NB4 (cell line): ENCODE measurements at regions not wholly inside any gene's neighbourhood (a gene's known extent, or its start where the extent isn't known, plus 50 kb on each side); places are given as distances from the start of the nearest gene placed in this dataset.

ENCODE experiments used
- MYC ChIP-seq: IDR thresholded peaks from 2 replicates; pipeline ENCODE4 v1.6.1; 2011; ENCODE audit warnings: low read depth, low read length
- POLR2A ChIP-seq: IDR thresholded peaks from 2 replicates; pipeline ENCODE4 v1.6.1; 2011; ENCODE audit warnings: mild to moderate bottlenecking; ENCODE audit not compliant: insufficient read length; ENCODE audit errors: extremely low read depth
- TF ChIP-seq, protein P1 (sequence below): IDR thresholded peaks from one replicate; pipeline ENCODE4 v1.5.1; 2012; ENCODE audit warnings: low read depth, low read length
- TF ChIP-seq, protein P2 (sequence below): IDR thresholded peaks from 2 replicates; pipeline ENCODE4 v1.6.1; 2011; ENCODE audit warnings: low read depth, low read length

DNA sequence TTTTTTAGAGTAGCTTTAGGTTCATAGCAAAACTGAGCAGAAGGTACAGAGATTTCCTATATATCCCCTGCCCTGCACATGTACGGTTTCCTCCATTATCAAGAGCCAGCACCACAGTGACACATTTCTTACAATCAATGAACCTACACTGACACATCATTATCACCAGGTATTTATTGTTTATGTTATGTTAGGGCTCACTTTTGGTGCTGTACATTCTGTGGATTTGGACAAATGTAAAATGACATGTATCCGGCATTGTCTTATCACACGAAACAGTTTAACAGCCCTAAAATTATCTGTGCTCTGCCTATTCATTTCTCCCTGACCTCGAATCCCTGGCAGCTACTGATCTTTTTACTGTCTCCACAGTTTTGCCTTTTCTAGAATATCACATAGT lies 93.7 kb upstream of the DPH5 start:
- TF ChIP-seq, protein P1, sequence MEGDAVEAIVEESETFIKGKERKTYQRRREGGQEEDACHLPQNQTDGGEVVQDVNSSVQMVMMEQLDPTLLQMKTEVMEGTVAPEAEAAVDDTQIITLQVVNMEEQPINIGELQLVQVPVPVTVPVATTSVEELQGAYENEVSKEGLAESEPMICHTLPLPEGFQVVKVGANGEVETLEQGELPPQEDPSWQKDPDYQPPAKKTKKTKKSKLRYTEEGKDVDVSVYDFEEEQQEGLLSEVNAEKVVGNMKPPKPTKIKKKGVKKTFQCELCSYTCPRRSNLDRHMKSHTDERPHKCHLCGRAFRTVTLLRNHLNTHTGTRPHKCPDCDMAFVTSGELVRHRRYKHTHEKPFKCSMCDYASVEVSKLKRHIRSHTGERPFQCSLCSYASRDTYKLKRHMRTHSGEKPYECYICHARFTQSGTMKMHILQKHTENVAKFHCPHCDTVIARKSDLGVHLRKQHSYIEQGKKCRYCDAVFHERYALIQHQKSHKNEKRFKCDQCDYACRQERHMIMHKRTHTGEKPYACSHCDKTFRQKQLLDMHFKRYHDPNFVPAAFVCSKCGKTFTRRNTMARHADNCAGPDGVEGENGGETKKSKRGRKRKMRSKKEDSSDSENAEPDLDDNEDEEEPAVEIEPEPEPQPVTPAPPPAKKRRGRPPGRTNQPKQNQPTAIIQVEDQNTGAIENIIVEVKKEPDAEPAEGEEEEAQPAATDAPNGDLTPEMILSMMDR: no peak
- TF ChIP-seq POLR2A: no peak
- TF ChIP-seq, protein P2, sequence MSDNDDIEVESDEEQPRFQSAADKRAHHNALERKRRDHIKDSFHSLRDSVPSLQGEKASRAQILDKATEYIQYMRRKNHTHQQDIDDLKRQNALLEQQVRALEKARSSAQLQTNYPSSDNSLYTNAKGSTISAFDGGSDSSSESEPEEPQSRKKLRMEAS: no peak
- no peak for TF ChIP-seq MYC
